SK-N-MC (cell line): ENCODE measurements at regions not wholly inside any gene's neighbourhood (a gene's known extent, or its start where the extent isn't known, plus 50 kb on each side); places are given as distances from the start of the nearest gene placed in this dataset.

ENCODE experiments used
- DNase-seq: peaks from one replicate; pipeline ENCODE4 v3.0.0-alpha.2; 2011; ENCODE audit warnings: low read depth, low spot score
- H3K27ac ChIP-seq: fragments of 200-600 bp; sonication (generic); 2 replicates; pipeline ENCODE4 v1.5.1; 2016; ENCODE audit warnings: mixed run types
- H3K36me3 ChIP-seq: fragments of 200-600 bp; sonication (generic); 2 replicates; pipeline ENCODE4 v1.6.1; 2017; ENCODE audit warnings: antibody characterized with exemption, low read length, mixed read lengths; ENCODE audit not compliant: insufficient read depth
- H3K4me3 ChIP-seq: fragments of 200-600 bp; sonication (generic); 2 replicates; pipeline ENCODE4 v1.5.1; 2016
- H3K9ac ChIP-seq: fragments of 200-600 bp; sonication (generic); 2 replicates; pipeline ENCODE4 v1.8.0; 2017; ENCODE audit warnings: mixed run types, mixed read lengths; ENCODE audit not compliant: insufficient read length
- H3K9me3 ChIP-seq: fragments of 200-600 bp; sonication (generic); 2 replicates; pipeline ENCODE4 v1.6.1; 2017; ENCODE audit warnings: low read depth, mild to moderate bottlenecking, antibody characterized with exemption, low read length, moderate library complexity, mixed read lengths
- EZH2 ChIP-seq: fragments of 200-600 bp; sonication (generic); IDR thresholded peaks from one replicate; pipeline ENCODE4 v1.6.1; 2017; ENCODE audit warnings: antibody characterized with exemption
- FOXP2 ChIP-seq: optimal IDR thresholded peaks from 2 replicates; pipeline ENCODE3; 2011; ENCODE audit warnings: mild to moderate bottlenecking, moderate library complexity; ENCODE audit not compliant: insufficient read depth; ENCODE audit errors: extremely low read length, control extremely low read depth
- POLR2AphosphoS5 ChIP-seq: IDR thresholded peaks from 2 replicates; pipeline ENCODE4 v1.6.1; 2012; ENCODE audit warnings: mild to moderate bottlenecking, low read depth, low read length, borderline replicate concordance

DNA sequence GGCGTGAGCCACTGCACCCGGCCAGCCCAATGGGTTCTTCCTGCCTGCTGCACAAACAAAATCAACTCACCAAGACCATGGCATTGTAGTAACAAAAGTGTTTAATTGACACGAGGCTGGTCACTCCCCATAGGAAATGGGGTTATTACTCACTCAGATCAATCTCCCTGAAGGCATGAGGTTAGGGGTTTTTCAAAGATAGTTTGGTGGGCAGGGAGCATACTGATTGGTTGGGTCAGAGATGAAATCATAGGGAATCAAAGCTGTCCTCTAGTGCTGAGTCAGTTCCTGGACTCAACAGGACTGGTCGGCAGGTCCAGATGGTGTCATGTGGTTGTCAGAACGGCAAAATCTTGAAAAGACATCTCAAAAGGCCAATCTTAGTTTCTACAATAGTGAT, 122.1 kb downstream of the TMEM17 start:
- Histone ChIP-seq H3K9ac (no peak overlapping the region), H3K27ac (no peak overlapping the region), H3K9me3 (no peaks in the 10 kb centered on the region), H3K4me3 (no peak overlapping the region), H3K36me3 (no peaks in the 10 kb centered on the region)
- DNase-seq: no peak
- TF ChIP-seq EZH2 (no peak), POLR2AphosphoS5 (no peak), FOXP2 (no peak)

DNA sequence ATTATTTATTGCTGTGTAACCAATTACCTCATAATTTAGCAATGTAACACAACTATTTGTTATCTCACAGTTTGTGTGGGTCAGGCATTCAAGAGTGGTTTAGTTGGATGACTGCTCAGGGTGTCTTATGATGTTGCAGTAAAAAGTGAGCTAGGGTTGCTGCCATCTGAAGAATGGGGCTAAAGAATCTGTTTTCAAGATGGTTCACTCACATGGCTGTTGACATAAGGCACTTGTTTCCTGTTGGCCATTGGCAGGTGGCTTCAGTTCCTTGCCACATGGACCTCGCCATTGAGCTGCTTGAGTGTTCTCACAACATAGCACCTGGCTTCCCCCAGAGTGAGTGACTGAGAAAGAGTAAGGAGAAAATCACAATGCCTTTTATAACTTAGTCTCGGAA, 123.2 kb downstream of the TMEM17 start:
- no peaks in the 10 kb centered on the region for H3K36me3 ChIP-seq
- no peak overlapping the region for H3K9ac ChIP-seq
- TF ChIP-seq POLR2AphosphoS5 (no peak), EZH2 (no peak), FOXP2 (no peak)
- H3K4me3 ChIP-seq: no peak overlapping the region
- no peaks in the 10 kb centered on the region for H3K9me3 ChIP-seq
- no peak overlapping the region for H3K27ac ChIP-seq
- no peak for DNase-seq

GRCh38 chr2:62382122-62382521, 123.9 kb downstream of the TMEM17 start:
- no peak for DNase-seq
- no peaks in the 10 kb centered on the region for H3K36me3 ChIP-seq
- no peak overlapping the region for H3K4me3 ChIP-seq
- no peak overlapping the region for H3K9ac ChIP-seq
- H3K9me3 ChIP-seq: no peaks in the 10 kb centered on the region
- no peak for TF ChIP-seq EZH2
- no peak for TF ChIP-seq FOXP2
- no peak for TF ChIP-seq POLR2AphosphoS5
- H3K27ac ChIP-seq: no peak overlapping the region

GRCh38 chr2:62381656-62382055, 124.3 kb downstream of the TMEM17 start:
- Histone ChIP-seq H3K9ac (no peak overlapping the region), H3K9me3 (no peaks in the 10 kb centered on the region), H3K36me3 (no peaks in the 10 kb centered on the region), H3K4me3 (no peak overlapping the region), H3K27ac (no peak overlapping the region)
- no peak for TF ChIP-seq EZH2
- no peak for DNase-seq

DNA sequence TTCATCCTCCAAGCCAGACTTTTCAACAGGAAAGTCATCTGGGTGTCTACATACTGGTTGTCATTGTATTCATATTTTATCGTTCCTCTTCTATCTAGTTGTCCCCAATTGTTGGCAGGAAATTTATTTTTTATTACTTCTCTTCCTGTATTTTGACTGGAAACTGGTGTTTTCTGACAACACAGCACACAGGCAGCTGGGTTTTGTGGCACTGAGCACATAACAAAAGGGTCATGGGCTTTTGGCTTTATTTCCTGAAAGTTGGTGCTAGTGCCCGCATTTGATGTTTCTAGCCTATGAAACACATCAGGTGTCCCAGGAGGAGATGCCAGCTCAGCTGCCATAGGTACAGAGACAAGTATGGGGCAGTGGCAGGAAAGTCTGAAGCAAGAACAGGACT, 126.4 kb downstream of the TMEM17 start:
- TF ChIP-seq POLR2AphosphoS5: no peak
- TF ChIP-seq EZH2: no peak
- no peak for TF ChIP-seq FOXP2
- Histone ChIP-seq H3K27ac (no peak overlapping the region), H3K9me3 (no peaks in the 10 kb centered on the region), H3K9ac (no peak overlapping the region), H3K4me3 (no peak overlapping the region), H3K36me3 (no peaks in the 10 kb centered on the region)
- DNase-seq: no peak

DNA sequence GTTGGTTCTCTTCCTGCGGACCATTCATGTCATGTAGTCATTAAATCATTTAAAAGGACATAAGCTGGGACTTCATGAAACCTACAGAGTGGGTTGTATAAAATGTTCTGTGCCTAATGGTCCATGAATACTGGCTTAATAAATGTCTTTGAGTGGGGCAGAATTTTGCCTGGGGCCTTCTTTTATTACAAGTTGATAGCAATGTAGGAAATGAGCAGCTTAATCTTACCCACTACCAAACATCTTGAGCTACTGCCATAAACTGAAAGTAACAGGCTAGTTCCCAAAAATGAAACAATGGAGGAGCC, 130.9 kb downstream of the TMEM17 start:
- no peak for DNase-seq
- no peaks in the 10 kb centered on the region for H3K9me3 ChIP-seq
- TF ChIP-seq EZH2 (no peak), FOXP2 (no peak), POLR2AphosphoS5 (no peak)
- no peak overlapping the region for H3K9ac ChIP-seq
- no peak overlapping the region for H3K4me3 ChIP-seq
- no peaks in the 10 kb centered on the region for H3K36me3 ChIP-seq
- no peak overlapping the region for H3K27ac ChIP-seq

- no peak for DNase-seq
These were observed 131.5 kb downstream of the TMEM17 start for GRCh38 chr2:62374301-62375112.

GRCh38 chr2:62372824-62373223, 133.2 kb downstream of the TMEM17 start:
- Histone ChIP-seq H3K9me3 (no peaks in the 10 kb centered on the region), H3K9ac (no peak overlapping the region), H3K36me3 (no peaks in the 10 kb centered on the region), H3K4me3 (no peak overlapping the region), H3K27ac (no peak overlapping the region)
- no peak for DNase-seq
- TF ChIP-seq FOXP2: no peak
- no peak for TF ChIP-seq POLR2AphosphoS5
- no peak for TF ChIP-seq EZH2

More at GRCh38 chr2:62374301-62375112, 131.5 kb downstream of the TMEM17 start:
- Histone ChIP-seq H3K4me3 (no peak overlapping the region), H3K9me3 (no peaks in the 10 kb centered on the region), H3K9ac (no peak overlapping the region), H3K27ac (no peak overlapping the region), H3K36me3 (no peaks in the 10 kb centered on the region)
- TF ChIP-seq FOXP2 (no peak), POLR2AphosphoS5 (no peak), EZH2 (no peak)
